ENCODE measurements at regions not wholly inside any gene's neighbourhood (a gene's known extent, or its start where the extent isn't known, plus 50 kb on each side); places are given as distances from the start of the nearest gene placed in this dataset.

GRCh38 chr2:196229013-196229412 lies 57.6 kb upstream of the STK17B start:
- H3K4me3 Mint-ChIP-seq = no peak overlapping the region
- H2BK20ac ChIP-seq (ENCODE audit: low read depth, low read length, poor library complexity, severe bottlenecking) = no peak overlapping the region
- WGBS (ENCODE audit: extremely low coverage, insufficient read length, low lambda C conversion rate) = no CpG with 5 or more reads among the region's 3 CpGs
- H4K91ac ChIP-seq (ENCODE audit: insufficient read length, low read depth, low read length) = no peak overlapping the region
- no peak overlapping the region for H3K4me2 ChIP-seq (ENCODE audit: insufficient read depth, insufficient read length, low read length)
- no peaks in the 10 kb centered on the region for H3K79me2 ChIP-seq (ENCODE audit: insufficient read depth, low read length)
- H2AK5ac ChIP-seq (ENCODE audit: insufficient read length, low read length) = no peak overlapping the region
- H3K56ac ChIP-seq (ENCODE audit: insufficient read length, low read depth, low read length) = no peak overlapping the region
- H3K18ac ChIP-seq (ENCODE audit: insufficient read length, low read depth, low read length) = no peak overlapping the region
- H2BK5ac ChIP-seq (ENCODE audit: insufficient read length, low read length) = no peak overlapping the region
- no peak overlapping the region for H2AFZ ChIP-seq (ENCODE audit: low read length)
- H3K14ac ChIP-seq (ENCODE audit: insufficient read depth, low read length) = no peak overlapping the region; the same call in 1 of the 2 replicates
- H3K9me3 ChIP-seq (ENCODE audit: control insufficient read depth, low read depth, low read length) = no peaks in the 10 kb centered on the region
- H4K5ac ChIP-seq (ENCODE audit: insufficient read length, low read depth, low read length) = no peak overlapping the region
- no peaks in the 10 kb centered on the region for H3K36me3 Mint-ChIP-seq (ENCODE audit: insufficient read depth in 1 of 3, low read depth in 3 of 3)
- no peak overlapping the region for H2BK12ac ChIP-seq (ENCODE audit: insufficient read length, low read depth, low read length)
- no peak overlapping the region for H3K4ac ChIP-seq (ENCODE audit: low read depth, low read length)
- no peak for TF ChIP-seq CTCF (conservative IDR thresholded peaks at IDR 0.05)
- H3K4me1 ChIP-seq (ENCODE audit: insufficient read depth, low read length) = no peaks in the 10 kb centered on the region
- no peaks in the 10 kb centered on the region for H3K27me3 Mint-ChIP-seq (ENCODE audit: low read depth)
- no peak overlapping the region for H4K8ac ChIP-seq (replicated peaks; ENCODE audit: insufficient read length, low read depth, low read length)
- no peaks in the 10 kb centered on the region for H3K23me2 ChIP-seq (ENCODE audit: insufficient read length, low read depth, low read length, poor library complexity, severe bottlenecking)
- H3T11ph ChIP-seq (ENCODE audit: low read length) = no peak overlapping the region
- no peaks in the 10 kb centered on the region for H3K9me3 Mint-ChIP-seq
- no peaks in the 10 kb centered on the region for H3K79me1 ChIP-seq (ENCODE audit: insufficient read depth, low read depth, low read length, poor library complexity, severe bottlenecking)
- H3K27ac Mint-ChIP-seq = 0 out of 7 replicates have a peak overlapping the region, but pooled peaks of 1 of the 3 experiments have one; percentile 57
- DNase-seq = no peak
- H3K23ac ChIP-seq (ENCODE audit: insufficient read length, low read depth, low read length) = no peak overlapping the region
- no peak overlapping the region for H2BK15ac ChIP-seq (ENCODE audit: low read depth, low read length)
- H3K4me1 Mint-ChIP-seq = no peaks in the 10 kb centered on the region
- no peak overlapping the region for H3K27ac ChIP-seq (ENCODE audit: insufficient read length, low read depth, low read length)
- no peak overlapping the region for H3K9ac ChIP-seq (ENCODE audit: extremely low read depth, insufficient read length, low read length)
- H3K27me3 ChIP-seq (ENCODE audit: insufficient read depth, low read length) = no peaks in the 10 kb centered on the region
- H4K20me1 ChIP-seq (ENCODE audit: control insufficient read depth, insufficient read depth, insufficient read length) = no peaks in the 10 kb centered on the region
- no peak overlapping the region for H2BK120ac ChIP-seq (ENCODE audit: low read depth, low read length, poor library complexity, severe bottlenecking)

Measured in H9 (cell line).